Neutrophil (primary cell): ENCODE measurements at regions not wholly inside any gene's neighbourhood (a gene's known extent, or its start where the extent isn't known, plus 50 kb on each side); places are given as distances from the start of the nearest gene placed in this dataset.

Source experiments
- H3K27ac ChIP-seq: fragments of 200-600 bp; sonication (generic); 2 replicates; pipeline ENCODE4 v1.5.1; 2016; ENCODE audit warnings: mild to moderate bottlenecking, moderate library complexity
- H3K27me3 ChIP-seq: fragments of 200-600 bp; sonication (generic); 2 replicates; pipeline ENCODE4 v1.6.0; 2016; ENCODE audit warnings: mild to moderate bottlenecking
- H3K36me3 ChIP-seq: fragments of 200-600 bp; sonication (generic); 2 replicates; pipeline ENCODE4 v1.5.1; 2017
- H3K4me1 ChIP-seq, 2 experiments: fragments of 200-600 bp in 1 of 2; sonication (generic) in 1 of 2; 1 replicate in 1 of 2; 2 replicates in 1 of 2; pipeline versions ENCODE4 v1.5.1 to v1.6.1; 2013 to 2016; ENCODE audit warnings: low read depth in 1 of 2, low read length in 1 of 2, mild to moderate bottlenecking in 1 of 2, moderate library complexity in 1 of 2; ENCODE audit not compliant: control insufficient read depth in 1 of 2, insufficient read depth in 1 of 2
- H3K4me3 ChIP-seq, 2 experiments: fragments of 200-600 bp in 1 of 2; sonication (generic) in 1 of 2; 1 replicate in 1 of 2; 2 replicates in 1 of 2; pipeline ENCODE4 v1.5.1; 2013 to 2016; ENCODE audit warnings: low read depth in 1 of 2, low read length in 1 of 2, mild to moderate bottlenecking in 1 of 2, moderate library complexity in 1 of 2
- H3K9me3 ChIP-seq: fragments of 200-600 bp; sonication (generic); 2 replicates; pipeline ENCODE4 v1.5.1; 2016
- CTCF ChIP-seq: fragments of 200-600 bp; sonication (generic); IDR thresholded peaks from 2 replicates; pipeline ENCODE4 v1.5.1; 2016; ENCODE audit warnings: antibody characterized with exemption

GRCh38 chr9:86721843-86722705 lies 225.2 kb downstream of the GAS1 start:
- no peak for TF ChIP-seq CTCF
- Histone ChIP-seq H3K4me3 (no peak overlapping the region), H3K36me3 (no peaks in the 10 kb centered on the region), H3K9me3 (no peaks in the 10 kb centered on the region), H3K27ac (no peak overlapping the region), H3K27me3 (no peaks in the 10 kb centered on the region), H3K4me1 (no peaks in the 10 kb centered on the region)

GRCh38 chr9:86721226-86721781 lies 226.0 kb downstream of the GAS1 start:
- TF ChIP-seq CTCF: no peak
- H3K27me3 ChIP-seq: no peaks in the 10 kb centered on the region
- no peaks in the 10 kb centered on the region for H3K36me3 ChIP-seq
- H3K4me1 ChIP-seq: no peaks in the 10 kb centered on the region
- no peak overlapping the region for H3K4me3 ChIP-seq
- no peak overlapping the region for H3K27ac ChIP-seq
- no peaks in the 10 kb centered on the region for H3K9me3 ChIP-seq

GRCh38 chr9:86720639-86721225 lies 226.6 kb downstream of the GAS1 start:
- no peak overlapping the region for H3K27ac ChIP-seq
- TF ChIP-seq CTCF: no peak
- H3K4me3 ChIP-seq: no peak overlapping the region

GRCh38 chr9:86718388-86719049 lies 228.8 kb downstream of the GAS1 start:
- TF ChIP-seq CTCF: no peak
- Histone ChIP-seq H3K4me1 (no peaks in the 10 kb centered on the region), H3K27me3 (no peaks in the 10 kb centered on the region), H3K27ac (no peak overlapping the region), H3K9me3 (no peaks in the 10 kb centered on the region), H3K36me3 (no peaks in the 10 kb centered on the region), H3K4me3 (no peak overlapping the region)

More at GRCh38 chr9:86720639-86721225, 226.6 kb downstream of the GAS1 start:
- no peaks in the 10 kb centered on the region for H3K4me1 ChIP-seq
- no peaks in the 10 kb centered on the region for H3K27me3 ChIP-seq
- no peaks in the 10 kb centered on the region for H3K9me3 ChIP-seq
- no peaks in the 10 kb centered on the region for H3K36me3 ChIP-seq

- H3K27ac ChIP-seq: no peak overlapping the region
- H3K9me3 ChIP-seq: no peaks in the 10 kb centered on the region
- no peak for TF ChIP-seq CTCF
- H3K4me1 ChIP-seq: no peaks in the 10 kb centered on the region
- H3K27me3 ChIP-seq: no peaks in the 10 kb centered on the region
- no peaks in the 10 kb centered on the region for H3K36me3 ChIP-seq
- H3K4me3 ChIP-seq: no peak overlapping the region
Observed at GRCh38 chr9:86716326-86716922, 230.9 kb downstream of the GAS1 start.
